ENCODE measurements at regions not wholly inside any gene's neighbourhood (a gene's known extent, or its start where the extent isn't known, plus 50 kb on each side); places are given as distances from the start of the nearest gene placed in this dataset.

GRCh38 chr11:80733361-80733760 lies 1292.5 kb upstream of the TENM4 start:
- TF ChIP-seq POLR2A (IDR thresholded peaks at IDR 0.05; ENCODE audit: low read depth, low read length) (no peak), CTCF (IDR thresholded peaks at IDR 0.05; ENCODE audit: extremely low read depth in 1 of 2, insufficient read depth in 1 of 2, low read depth in 1 of 2, low read length in 2 of 2) (no peak), POLR2AphosphoS5 (IDR thresholded peaks at IDR 0.05; ENCODE audit: insufficient read depth, low read depth, low read length) (no peak), JUN (IDR thresholded peaks at IDR 0.05; ENCODE audit: borderline replicate concordance, insufficient read depth, insufficient read length, low read depth) (no peak), EZH2 (IDR thresholded peaks at IDR 0.05; ENCODE audit: borderline replicate concordance, low read depth, low read length, severe bottlenecking) (no peak), FOS (IDR thresholded peaks at IDR 0.05; ENCODE audit: borderline replicate concordance, insufficient read depth, low read length) (no peak)
